CD4-positive, alpha-beta memory T cell (primary cell): ENCODE measurements at regions not wholly inside any gene's neighbourhood (a gene's known extent, or its start where the extent isn't known, plus 50 kb on each side); places are given as distances from the start of the nearest gene placed in this dataset.
A peak's percentile ranks its signal among the peaks of the same experiment; 100 is the strongest.
"Not testable (repeated sequence)": the region's sequence is repeated elsewhere in the genome, so short reads cannot be mapped to it uniquely, and the experiment has no call there.

Source experiments
- CTCF ChIA-PET: fragments of 350-600 bp; sonication (Branson Sonifier 250); formaldehyde crosslinking; loops from one replicate; lab custom pipeline; 2021; ENCODE audit warnings: inconsistent platforms; ENCODE audit not compliant: partially characterized antibody; lab: Charles Lee
- POLR2A ChIA-PET: fragments of 350-600 bp; sonication (Branson Sonifier 250); formaldehyde crosslinking; loops from one replicate; lab custom pipeline; 2021; ENCODE audit not compliant: partially characterized antibody; lab: Charles Lee
- DNase-seq, 5 donors: peaks; one replicate each; pipeline versions ENCODE4 v3.0.0 to v3.0.0-alpha.2; 2020 to 2022; ENCODE audit warnings: mixed read lengths in 1 of 5
- H3K27ac ChIP-seq: one replicate; pipeline ENCODE4 v1.7.0; 2013; ENCODE audit warnings: low read depth, low read length
- H3K27me3 ChIP-seq: 2 replicates; pipeline ENCODE4 v1.7.0; 2013; ENCODE audit warnings: mild to moderate bottlenecking, low read length, moderate library complexity; ENCODE audit not compliant: insufficient read depth
- H3K36me3 ChIP-seq: 2 replicates; pipeline ENCODE4 v1.7.0; 2013; ENCODE audit warnings: mild to moderate bottlenecking, low read length, moderate library complexity; ENCODE audit not compliant: insufficient read depth
- H3K4me1 ChIP-seq: 2 replicates; pipeline ENCODE4 v1.7.0; 2013; ENCODE audit warnings: mild to moderate bottlenecking, low read length, moderate library complexity; ENCODE audit not compliant: insufficient read depth
- H3K4me3 ChIP-seq, 2 donors: one replicate each; pipeline ENCODE4 v1.7.0; 2013; ENCODE audit warnings: low read length in 2 of 2, mild to moderate bottlenecking in 1 of 2
- H3K9me3 ChIP-seq, 2 donors: one replicate each; pipeline ENCODE4 v1.7.0; 2013; ENCODE audit warnings: low read length in 2 of 2, control low read depth in 1 of 2; ENCODE audit not compliant: control insufficient read depth in 1 of 2
- H3K27ac Mint-ChIP-seq, 7 donors: one replicate each; pipeline ENCODE4 v1.8.0; 2020 to 2021; ENCODE audit warnings: mixed read lengths in 7 of 7, mild to moderate bottlenecking in 6 of 7, inconsistent platforms in 3 of 7, moderate library complexity in 3 of 7
- H3K27me3 Mint-ChIP-seq, 2 donors: one replicate each; pipeline ENCODE4 v1.8.0; 2020 to 2021; ENCODE audit warnings: mixed read lengths in 2 of 2
- H3K36me3 Mint-ChIP-seq, 2 donors: one replicate each; pipeline ENCODE4 v1.8.0; 2020 to 2021; ENCODE audit warnings: mixed read lengths in 2 of 2, inconsistent platforms in 1 of 2, mild to moderate bottlenecking in 1 of 2
- H3K4me1 Mint-ChIP-seq, 4 donors: one replicate each; pipeline ENCODE4 v1.8.0; 2020 to 2021; ENCODE audit warnings: mixed read lengths in 4 of 4, mild to moderate bottlenecking in 1 of 4
- H3K4me3 Mint-ChIP-seq, 8 donors: one replicate each; pipeline ENCODE4 v1.8.0; 2020 to 2021; ENCODE audit warnings: mixed read lengths in 8 of 8, mild to moderate bottlenecking in 7 of 8, moderate library complexity in 6 of 8, inconsistent platforms in 3 of 8
- H3K9me3 Mint-ChIP-seq, 8 donors: one replicate each; pipeline ENCODE4 v1.8.0; 2020 to 2021; ENCODE audit warnings: mixed read lengths in 8 of 8, mild to moderate bottlenecking in 5 of 8, inconsistent platforms in 3 of 8, moderate library complexity in 1 of 8
- intact Hi-C: fragments of 100-400 bp; cut with micrococcal nuclease; formaldehyde crosslinking; loops from one replicate; pipeline ENCODE4 v1.15.1; 2023

DNA sequence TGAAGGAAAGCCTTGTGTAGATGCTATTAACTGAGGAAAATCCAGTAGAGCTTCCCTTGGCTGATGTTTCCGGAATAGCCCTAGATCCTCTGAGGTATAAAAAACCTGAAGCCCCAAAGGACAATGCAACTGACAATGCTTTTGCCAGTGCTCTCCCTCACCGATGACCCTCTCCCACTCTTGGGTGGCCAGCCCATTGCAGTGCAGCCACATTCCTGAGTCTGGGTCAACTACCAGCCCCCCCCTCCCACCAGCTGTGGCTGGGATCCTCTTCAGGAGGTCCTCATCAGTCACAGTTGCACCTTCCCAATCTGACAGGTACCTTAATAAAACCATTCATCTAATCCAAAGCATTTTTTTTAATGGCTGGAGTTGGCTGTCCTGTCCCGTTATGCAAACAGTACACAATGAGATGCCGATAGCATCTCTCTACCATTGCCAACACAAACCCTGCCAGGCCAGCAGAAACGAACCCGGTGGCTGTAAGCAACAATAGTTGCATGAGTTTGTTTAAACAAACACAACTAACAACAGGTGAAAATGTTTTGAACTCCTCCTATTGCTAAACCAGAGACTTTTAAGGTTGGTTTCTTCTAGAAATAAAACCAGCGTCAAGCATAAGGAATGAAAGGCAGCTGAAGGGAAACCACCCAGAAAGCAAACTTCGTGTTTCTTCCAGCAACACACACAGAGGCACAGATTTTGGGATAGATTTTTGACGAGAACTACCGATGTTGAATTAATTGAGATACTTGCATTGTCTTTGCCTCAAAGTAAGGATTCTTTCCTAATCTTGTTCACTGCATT is 128.3 kb upstream of the ARHGEF3 start:
- Mint-ChIP-seq H3K4me3 (peak overlapping the region in 1 of 8 donors; percentile 18), H3K27me3 (no peaks in the 10 kb centered on the region), H3K9me3 (peaks cover 0 to 12% (median 6%) of the 10 kb centered on the region in 8 donors), H3K27ac (peak overlapping the region; percentile 7 to 94 (median 45)), H3K4me1 (peaks cover 38 to 79% (median 56%) of the 10 kb centered on the region in 4 donors), H3K36me3 (peaks cover 0 to 4% of the 10 kb centered on the region in 2 donors)
- no peaks in the 10 kb centered on the region for H3K27me3 ChIP-seq
- no peak overlapping the region for H3K4me3 ChIP-seq
- ChIA-PET CTCF (interaction anchor here (1.1 to 1.4 kb wide), 4 partner anchors 13 to 59 kb away, joined by 3 to 5 read pairs (median 4); no protein-coding TSS in a partner anchor), POLR2A (interaction anchor here (0.5 to 7.5 kb wide), 5 partner anchors 13 to 128 kb away, joined by 4 to 172 read pairs (median 4); partner anchors contain the start of gene ARHGEF3)
- H3K4me1 ChIP-seq, result peaks cover 59% of the 10 kb centered on the region
- intact Hi-C loops, result no loop called here
- DNase-seq, result no peak
- no peak overlapping the region for H3K27ac ChIP-seq
- no peaks in the 10 kb centered on the region for H3K9me3 ChIP-seq
- no peaks in the 10 kb centered on the region for H3K36me3 ChIP-seq

DNA sequence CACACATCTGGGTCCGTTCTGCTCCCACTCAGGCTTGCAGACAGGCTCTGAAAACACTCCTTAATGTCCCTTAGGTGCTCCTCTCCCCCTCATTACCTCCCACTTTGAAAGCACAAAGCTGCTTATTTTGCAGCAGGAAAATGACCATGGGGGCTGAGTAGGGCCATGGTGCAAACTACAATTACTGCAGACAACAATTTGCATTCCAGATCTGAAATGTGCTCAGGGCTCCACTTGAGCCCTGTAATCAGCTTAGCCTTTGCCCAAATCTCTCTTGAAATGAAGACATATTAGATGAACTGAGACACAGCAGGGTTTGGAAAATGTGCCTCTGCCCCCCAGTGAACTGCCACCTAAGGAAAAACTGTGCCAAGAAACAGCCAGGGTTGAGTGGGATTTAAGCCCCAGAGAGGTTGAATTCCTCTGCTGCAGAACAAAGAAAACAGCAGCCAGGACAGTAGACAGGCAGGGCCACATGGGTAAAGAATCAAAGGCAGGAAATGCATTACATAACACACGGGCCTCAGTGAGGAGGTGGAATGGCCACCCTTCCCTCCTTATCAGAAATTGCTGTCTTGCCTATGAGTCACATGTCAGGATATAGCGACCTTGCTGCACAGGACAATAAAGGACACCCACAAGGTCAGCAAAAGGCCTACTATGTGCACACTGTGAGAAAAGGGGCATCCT is 126.8 kb upstream of the ARHGEF3 start:
- no peaks in the 10 kb centered on the region for H3K36me3 ChIP-seq
- peak overlapping the region; percentile 40 for H3K27ac ChIP-seq
- H3K9me3 ChIP-seq, result no peaks in the 10 kb centered on the region
- ChIA-PET CTCF (interaction anchor here (1.0 to 2.7 kb wide), 7 partner anchors 12 to 225 kb away, joined by 3 to 16 read pairs (median 5); no protein-coding TSS in a partner anchor), POLR2A (interaction anchor here (0.7 to 7.9 kb wide), 20 partner anchors 9 to 246 kb away, joined by 3 to 172 read pairs (median 4); partner anchors contain the start of genes ARHGEF3 and TASOR)
- no peak overlapping the region for H3K4me3 ChIP-seq
- H3K9me3 Mint-ChIP-seq, result peaks cover 0 to 7% (median under 1%) of the 10 kb centered on the region in 8 donors
- H3K27me3 Mint-ChIP-seq, result no peaks in the 10 kb centered on the region
- peak overlapping the region in 7 of 8 donors; percentile 37 to 82 (median 67) for H3K4me3 Mint-ChIP-seq
- intact Hi-C loops, result loop anchor here (1.0 kb wide), 1 partner anchor 12 kb away; no protein-coding TSS in a partner anchor
- peak overlapping the region; percentile 94 to 97 (median 95) for H3K27ac Mint-ChIP-seq
- peak; percentile 51 to 69 (median 58) for DNase-seq
- H3K4me1 Mint-ChIP-seq, result peaks cover 51 to 88% (median 70%) of the 10 kb centered on the region in 4 donors
- H3K27me3 ChIP-seq, result no peaks in the 10 kb centered on the region
- H3K36me3 Mint-ChIP-seq, result no peaks in the 10 kb centered on the region
- H3K4me1 ChIP-seq, result peaks cover 74% of the 10 kb centered on the region

DNA sequence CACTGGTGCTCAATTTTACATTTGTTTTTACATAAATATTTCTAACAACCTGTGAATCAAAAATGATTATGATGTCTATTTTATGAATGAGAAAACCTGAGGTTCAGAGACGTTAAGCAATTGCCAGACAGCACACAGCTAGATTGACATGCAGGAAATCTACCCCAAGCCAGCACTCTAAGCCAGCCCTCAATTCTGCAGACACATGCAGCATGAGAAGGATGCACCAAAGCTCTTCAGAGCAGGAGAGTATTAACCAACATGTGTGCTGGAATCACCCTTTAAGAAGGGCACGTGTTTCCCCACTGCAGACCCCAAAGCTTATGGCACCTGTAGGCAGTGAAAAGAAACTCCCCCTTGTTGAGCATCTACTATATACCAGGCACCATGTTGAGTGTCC is 126.1 kb upstream of the ARHGEF3 start:
- POLR2A ChIA-PET, result interaction anchor here (0.7 to 7.9 kb wide), 19 partner anchors 8 to 245 kb away, joined by 3 to 172 read pairs (median 4); partner anchors contain the start of genes ARHGEF3 and TASOR

DNA sequence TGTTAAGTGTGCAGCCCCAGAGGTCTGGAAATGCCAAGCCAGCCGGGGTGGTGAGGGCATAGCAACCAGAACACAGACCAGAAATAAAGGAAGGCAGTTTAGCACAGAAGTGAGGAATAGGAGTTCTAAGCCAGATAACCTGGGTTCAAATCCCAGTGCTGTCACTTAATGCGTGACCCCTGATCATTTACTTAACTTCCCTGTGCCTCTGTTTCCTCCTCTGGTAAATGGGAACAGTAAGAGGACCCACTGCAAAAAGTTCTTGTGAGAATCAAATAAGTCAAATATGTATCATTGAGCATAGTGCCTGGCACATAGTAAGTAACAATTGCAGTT is 125.2 kb upstream of the ARHGEF3 start:
- Histone ChIP-seq H3K27me3 (no peaks in the 10 kb centered on the region), H3K4me1 (peaks cover 90% of the 10 kb centered on the region), H3K27ac (no peak overlapping the region), H3K9me3 (no peaks in the 10 kb centered on the region), H3K36me3 (no peaks in the 10 kb centered on the region), H3K4me3 (no peak overlapping the region)
- H3K36me3 Mint-ChIP-seq, result no peaks in the 10 kb centered on the region
- H3K27ac Mint-ChIP-seq, result peak overlapping the region; percentile 48 to 99 (median 76)
- no peaks in the 10 kb centered on the region for H3K9me3 Mint-ChIP-seq
- H3K4me1 Mint-ChIP-seq, result peaks cover 61 to 91% (median 81%) of the 10 kb centered on the region in 4 donors
- intact Hi-C loops, result no loop called here
- no peak for DNase-seq
- no peaks in the 10 kb centered on the region for H3K27me3 Mint-ChIP-seq
- ChIA-PET POLR2A (interaction anchor here (1.0 to 7.9 kb wide), 7 partner anchors 11 to 147 kb away, joined by 3 to 172 read pairs (median 6); partner anchors contain the start of gene ARHGEF3), CTCF (interaction anchor here (1.0 to 6.1 kb wide), 7 partner anchors 10 to 127 kb away, joined by 3 to 48 read pairs (median 12); partner anchors contain the start of gene ARHGEF3)
- H3K4me3 Mint-ChIP-seq, result no peak overlapping the region

More for the DNA sequence above, 126.1 kb upstream of the ARHGEF3 start:
- peaks cover 0 to 3% (median 0%) of the 10 kb centered on the region in 8 donors for H3K9me3 Mint-ChIP-seq
- Histone ChIP-seq H3K27me3 (no peaks in the 10 kb centered on the region), H3K9me3 (no peaks in the 10 kb centered on the region), H3K27ac (peak overlapping the region; percentile 40), H3K4me3 (no peak overlapping the region), H3K4me1 (peaks cover 81% of the 10 kb centered on the region), H3K36me3 (no peaks in the 10 kb centered on the region)
- no peak for DNase-seq
- peak overlapping the region in 6 of 8 donors; percentile 26 to 82 (median 42) for H3K4me3 Mint-ChIP-seq
- intact Hi-C loops, result loop anchor here (1.0 kb wide), 1 partner anchor 12 kb away; no protein-coding TSS in a partner anchor
- peaks cover 53 to 91% (median 73%) of the 10 kb centered on the region in 4 donors for H3K4me1 Mint-ChIP-seq
- CTCF ChIA-PET, result interaction anchor here (1.0 to 2.7 kb wide), 5 partner anchors 11 to 224 kb away, joined by 3 to 16 read pairs (median 6); no protein-coding TSS in a partner anchor
- no peaks in the 10 kb centered on the region for H3K36me3 Mint-ChIP-seq
- no peaks in the 10 kb centered on the region for H3K27me3 Mint-ChIP-seq
- H3K27ac Mint-ChIP-seq, result peak overlapping the region; percentile 94 to 97 (median 95)

DNA sequence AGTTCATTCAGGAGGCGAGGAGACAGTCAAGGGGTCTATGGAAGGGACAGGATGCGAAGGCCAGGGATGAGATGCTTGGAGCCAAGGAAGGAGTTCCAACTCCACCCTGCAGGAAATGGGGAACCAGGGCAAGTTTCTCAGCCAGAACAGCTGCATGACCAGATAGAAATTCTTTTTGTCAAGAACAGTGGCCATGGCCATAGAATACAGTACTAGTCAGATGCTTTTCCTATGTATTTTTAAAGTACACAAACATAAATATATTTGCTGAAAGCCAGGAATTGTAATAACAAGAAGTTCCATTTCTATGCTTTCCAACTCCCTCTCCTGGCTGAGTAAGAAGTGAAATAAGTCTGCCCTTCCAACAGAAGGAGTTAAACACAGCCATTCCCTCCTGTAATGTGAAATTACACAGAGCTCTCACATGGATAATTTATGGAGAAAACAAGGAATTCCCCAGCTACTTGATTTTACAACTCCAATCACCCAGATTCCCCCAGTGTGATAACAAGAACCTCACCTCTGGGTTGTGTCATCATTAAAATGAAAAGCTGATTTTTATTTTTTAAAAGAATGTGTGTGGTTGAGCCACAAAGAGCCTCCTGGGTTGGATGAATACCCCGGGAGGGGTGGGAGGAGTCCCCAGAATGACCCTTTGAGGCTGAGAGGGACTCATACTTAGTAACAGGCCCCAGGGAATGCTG is 124.6 kb upstream of the ARHGEF3 start:
- H3K4me3 Mint-ChIP-seq, result peak overlapping the region in 5 of 8 donors; percentile 7 to 67 (median 43)
- CTCF ChIA-PET, result interaction anchor here (1.0 to 6.1 kb wide), 5 partner anchors 10 to 126 kb away, joined by 3 to 48 read pairs (median 12); partner anchors contain the start of gene ARHGEF3

DNA sequence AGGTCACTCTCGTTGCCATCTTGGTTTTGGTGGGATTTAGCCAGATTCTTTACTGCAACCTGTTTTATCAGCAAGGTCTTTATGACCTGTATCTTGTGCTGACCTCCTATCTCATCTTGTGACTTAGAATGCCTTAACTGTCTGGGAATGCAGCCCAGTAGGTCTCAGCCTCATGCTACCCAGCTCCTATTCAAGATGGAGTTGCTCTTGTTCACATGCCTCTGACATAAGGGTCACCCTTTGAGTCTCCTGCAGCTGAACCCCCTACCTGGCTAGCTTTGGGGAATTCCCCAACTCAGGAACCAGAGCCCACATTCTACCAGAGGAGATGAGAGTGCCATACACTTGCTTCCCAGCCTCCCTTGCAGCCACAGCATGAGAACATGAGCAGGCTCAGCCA is 123.0 kb upstream of the ARHGEF3 start:
- intact Hi-C loops, result loop anchor here (1.0 kb wide), 1 partner anchor 8 kb away; no protein-coding TSS in a partner anchor
- Histone ChIP-seq H3K27ac (peak overlapping the region; percentile 79), H3K4me1 (peaks cover 96% of the 10 kb centered on the region)
- ChIA-PET CTCF (interaction anchor here (1.1 to 6.1 kb wide), 4 partner anchors 8 to 223 kb away, joined by 4 to 48 read pairs (median 15); partner anchors contain the start of gene ARHGEF3), POLR2A (interaction anchor here (0.9 to 7.9 kb wide), 11 partner anchors 8 to 242 kb away, joined by 3 to 172 read pairs (median 4); partner anchors contain the start of gene ARHGEF3)
- DNase-seq, H3K9me3 ChIP-seq, H3K27me3 Mint-ChIP-seq, H3K36me3 ChIP-seq, H3K27me3 ChIP-seq, H3K36me3 Mint-ChIP-seq, H3K9me3 Mint-ChIP-seq, H3K4me3 ChIP-seq: not testable (repeated sequence)
- H3K4me1 Mint-ChIP-seq, result peaks cover 65 to 87% (median 79%) of the 10 kb centered on the region in 4 donors
- peak overlapping the region; percentile 97 to 100 (median 100) for H3K27ac Mint-ChIP-seq
- H3K4me3 Mint-ChIP-seq, result peak overlapping the region in 5 of 8 donors; percentile 17 to 81 (median 26)

More for the DNA sequence above, 124.6 kb upstream of the ARHGEF3 start:
- Mint-ChIP-seq H3K4me1 (peaks cover 65 to 93% (median 85%) of the 10 kb centered on the region in 4 donors), H3K27me3 (no peaks in the 10 kb centered on the region), H3K27ac (peak overlapping the region; percentile 70 to 100 (median 97)), H3K9me3 (no peaks in the 10 kb centered on the region), H3K36me3 (no peaks in the 10 kb centered on the region)
- no peaks in the 10 kb centered on the region for H3K27me3 ChIP-seq
- H3K27ac ChIP-seq, result no peak overlapping the region
- no peak for DNase-seq
- POLR2A ChIA-PET, result interaction anchor here (0.6 to 7.9 kb wide), 9 partner anchors 10 to 230 kb away, joined by 3 to 172 read pairs (median 4); partner anchors contain the start of gene ARHGEF3
- intact Hi-C loops, result no loop called here
- no peaks in the 10 kb centered on the region for H3K9me3 ChIP-seq
- H3K4me3 ChIP-seq, result no peak overlapping the region
- peaks cover 95% of the 10 kb centered on the region for H3K4me1 ChIP-seq
- H3K36me3 ChIP-seq, result no peaks in the 10 kb centered on the region
